Skin epidermis (tissue), 12 donors: ENCODE measurements at regions not wholly inside any gene's neighbourhood (a gene's known extent, or its start where the extent isn't known, plus 50 kb on each side); places are given as distances from the start of the nearest gene placed in this dataset.
A peak's percentile ranks its signal among the peaks of the same experiment; 100 is the strongest.
"Not testable (repeated sequence)": the region's sequence is repeated elsewhere in the genome, so short reads cannot be mapped to it uniquely, and the experiment has no call there.

Experiments used
- H3K27ac ChIP-seq, 21 experiments: fragments of 200-600 bp; sonication (generic) in 11 of 21; one replicate each; pipeline ENCODE4 v1.5.0; 2020; ENCODE audit warnings: mild to moderate bottlenecking in 3 of 21, inconsistent platforms in 2 of 21, moderate library complexity in 2 of 21
- H3K4me3 ChIP-seq, 7 experiments: fragments of 200-600 bp; sonication (generic) in 2 of 7; one replicate each; pipeline ENCODE4 v1.5.0; 2020; ENCODE audit warnings: inconsistent platforms in 2 of 7, mild to moderate bottlenecking in 2 of 7, moderate library complexity in 1 of 7

DNA sequence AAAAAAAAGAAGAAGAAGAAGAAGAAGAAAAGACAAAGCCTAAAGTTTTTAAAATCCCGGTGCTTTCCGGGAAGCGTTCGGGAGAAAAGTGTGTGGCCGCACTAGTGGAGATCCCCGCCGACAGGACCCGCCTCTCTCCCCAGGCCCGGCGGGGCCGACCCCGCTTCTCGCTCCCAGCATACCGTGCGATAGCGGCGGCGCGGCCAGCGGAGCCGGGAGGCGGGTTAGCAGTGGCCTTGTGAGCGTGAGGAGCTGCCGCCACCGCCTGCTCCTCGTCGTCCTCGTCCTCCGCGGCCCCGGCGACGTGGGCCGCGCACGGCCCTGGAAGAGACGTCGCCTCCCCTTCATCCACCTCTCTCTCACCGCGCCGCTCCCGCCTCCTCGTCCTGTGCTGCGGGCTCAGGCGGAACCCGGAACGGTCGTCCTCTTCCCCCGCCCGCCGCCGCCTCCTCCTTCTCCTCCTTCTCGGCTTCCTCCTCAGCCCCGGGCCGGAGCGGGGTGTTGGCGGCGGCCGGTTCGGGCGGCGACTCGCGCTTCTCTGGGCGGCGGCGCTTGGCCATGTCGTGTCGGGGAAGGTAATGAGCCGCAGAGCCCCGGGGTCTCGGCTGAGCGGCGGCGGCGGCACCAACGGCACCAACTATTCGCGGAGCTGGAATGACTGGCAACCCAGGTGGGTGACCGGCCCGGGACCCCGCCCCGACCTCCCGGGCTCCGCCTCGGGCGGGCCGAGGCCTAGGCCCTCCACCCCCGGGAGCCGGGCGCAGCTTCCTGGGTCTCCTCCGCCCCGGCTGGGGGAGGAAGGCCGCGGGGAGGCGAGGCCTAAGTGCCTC, 62.6 kb upstream of the CDR2 start:
- peak overlapping the region; percentile 72 to 92 (median 79) for H3K4me3 ChIP-seq
- peak overlapping the region; percentile 67 to 99 (median 97) for H3K27ac ChIP-seq

DNA sequence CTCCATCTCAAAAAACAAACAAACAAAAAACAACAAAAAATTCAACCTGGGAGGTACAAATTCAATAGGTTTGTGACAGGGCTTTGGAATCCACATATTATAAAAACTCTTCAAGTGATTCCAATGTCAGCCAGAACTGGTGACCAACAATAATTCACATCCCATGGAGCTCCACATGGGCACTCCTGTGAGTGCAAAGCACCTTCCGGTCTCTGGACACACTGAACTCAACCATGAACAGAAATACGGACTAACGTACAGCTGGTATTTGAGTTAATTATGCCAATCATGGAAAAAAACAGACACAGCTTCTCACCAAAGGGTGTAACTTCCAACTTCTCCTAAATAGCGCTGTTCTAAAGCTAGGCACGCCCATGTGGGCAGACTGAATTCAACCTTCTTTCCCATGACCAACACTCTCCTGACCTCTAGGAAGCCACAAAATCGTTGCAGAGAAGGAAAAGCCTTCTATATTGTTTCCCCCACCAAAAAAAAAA, 62.0 kb upstream of the CDR2 start:
- peak overlapping the region; percentile 67 to 99 (median 97) for H3K27ac ChIP-seq
- H3K4me3 ChIP-seq, result peak overlapping the region; percentile 72 to 92 (median 79)

DNA sequence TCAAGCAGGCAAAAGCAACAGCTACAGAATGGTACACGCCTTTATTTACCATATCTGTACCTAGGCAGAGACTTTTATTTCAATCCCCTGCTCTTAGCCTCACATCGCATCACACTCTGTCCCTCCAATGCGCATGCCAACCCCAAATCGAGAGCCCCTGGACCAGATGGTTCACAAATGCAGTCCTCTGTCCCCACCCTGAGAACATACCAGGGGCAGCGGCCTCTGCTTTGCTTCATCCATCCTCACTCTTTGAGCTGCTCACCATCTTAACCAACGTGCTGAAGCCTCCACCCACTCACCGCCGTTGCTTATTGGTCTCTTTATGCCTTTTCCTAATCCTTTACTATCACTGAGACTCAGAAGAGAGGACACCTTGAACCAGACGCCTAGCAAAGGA, 56.9 kb upstream of the CDR2 start:
- not testable (repeated sequence) for H3K27ac ChIP-seq, H3K4me3 ChIP-seq

DNA sequence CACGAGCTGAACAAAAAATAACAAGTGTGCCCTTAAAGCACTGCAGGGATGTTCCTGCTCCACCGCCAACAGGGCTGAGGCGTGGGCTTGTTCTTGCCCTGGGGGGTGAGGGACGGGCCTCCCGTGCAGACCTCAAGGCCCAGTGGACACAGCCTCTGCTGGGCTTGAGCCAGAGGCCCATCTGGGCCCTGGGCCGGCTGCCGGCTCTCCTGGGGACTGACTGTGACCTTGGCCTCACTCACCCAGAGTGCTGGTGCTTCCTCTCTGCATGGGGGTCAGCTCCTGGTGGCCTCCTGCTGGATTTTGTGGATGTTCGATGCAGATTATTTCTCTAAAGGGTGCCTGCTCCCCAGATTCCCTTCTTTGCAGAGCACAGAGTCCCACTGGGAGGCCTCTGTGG, 54.2 kb upstream of the CDR2 start:
- no peak overlapping the region for H3K4me3 ChIP-seq
- H3K27ac ChIP-seq, result no peak overlapping the region

DNA sequence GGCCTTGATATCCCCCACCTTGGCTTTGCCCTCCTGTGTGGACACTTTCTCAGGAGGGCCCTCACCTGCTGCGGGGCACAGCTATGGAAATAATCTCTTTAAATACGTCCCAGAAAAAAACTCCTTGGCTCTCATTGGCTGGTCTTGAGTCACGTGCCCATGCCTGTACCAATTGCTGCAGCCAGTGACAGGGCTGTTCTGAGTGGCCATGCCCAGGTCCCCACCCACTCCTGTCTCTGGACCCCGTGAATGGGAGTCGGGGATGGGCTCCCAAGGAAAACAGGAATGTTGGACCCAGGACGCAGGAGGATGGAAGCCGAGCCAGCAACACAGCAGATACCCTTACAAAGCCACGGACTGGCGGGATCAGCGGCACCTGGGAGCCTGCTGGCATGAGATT, 53.1 kb upstream of the CDR2 start:
- no peak overlapping the region for H3K4me3 ChIP-seq

DNA sequence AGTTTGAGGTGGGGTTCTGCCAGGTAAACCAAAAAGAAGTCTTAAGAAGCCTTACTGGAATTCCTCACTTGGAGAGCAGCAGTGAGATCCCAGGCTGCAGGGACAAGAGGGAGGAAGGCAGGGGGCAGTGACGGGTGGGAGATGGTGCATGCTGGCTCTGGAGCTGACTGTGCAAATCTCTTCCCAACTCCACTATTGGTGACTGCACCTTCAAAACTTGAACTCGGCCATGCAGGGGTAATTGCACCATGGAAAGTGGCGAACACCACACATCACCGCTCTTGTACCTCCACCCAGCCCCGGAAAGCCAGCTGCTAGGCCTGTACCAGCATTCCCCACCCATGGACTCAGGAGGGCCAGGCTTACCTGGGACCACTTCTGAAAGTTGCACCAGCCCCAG, 51.4 kb upstream of the CDR2 start:
- peak overlapping the region in 2 of 21 experiments; percentile 73 to 83 for H3K27ac ChIP-seq

More for the DNA sequence above, 53.1 kb upstream of the CDR2 start:
- H3K27ac ChIP-seq, result no peak overlapping the region

DNA sequence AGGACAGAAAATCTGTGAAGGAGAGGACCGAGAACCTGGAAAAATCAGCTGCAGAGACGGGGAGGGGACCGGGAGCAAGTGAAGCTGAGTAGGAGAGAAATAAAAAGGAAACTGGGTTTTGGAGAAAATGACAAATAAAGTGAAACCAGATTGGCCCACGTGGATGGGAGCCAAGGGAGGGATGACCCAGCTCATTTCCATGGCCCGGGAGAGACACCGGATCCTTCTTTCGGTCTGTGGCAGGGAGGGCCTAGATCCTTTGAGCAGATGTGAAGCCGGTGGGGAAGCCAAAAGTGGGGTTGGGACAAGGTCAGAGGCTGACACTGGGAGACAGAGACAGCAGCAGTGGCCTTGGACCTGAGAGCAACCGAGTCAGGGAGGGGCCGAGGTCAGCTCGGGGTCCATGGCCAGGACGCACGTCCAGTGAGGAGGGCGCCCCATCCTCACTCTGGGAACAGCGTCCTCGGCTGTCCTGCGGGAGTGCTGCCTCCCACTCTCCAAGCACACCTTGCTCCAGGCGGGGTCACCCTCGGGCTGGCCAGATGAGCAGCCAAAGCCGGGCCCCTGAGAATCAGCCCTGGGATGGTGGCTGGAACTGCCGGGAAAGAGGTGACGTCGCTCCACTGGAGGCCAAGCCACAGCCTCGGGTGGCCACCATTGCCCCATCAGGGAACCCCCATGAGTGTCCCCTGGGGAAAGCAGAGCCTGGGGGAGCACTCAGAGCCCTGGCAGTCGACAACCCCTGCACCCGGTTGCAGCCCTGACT, 50.8 kb upstream of the CDR2 start:
- Histone ChIP-seq H3K4me3 (peak overlapping the region in 2 of 7 experiments; percentile 0 to 15), H3K27ac (peak overlapping the region in 18 of 21 experiments; percentile 6 to 83 (median 70))

More for the DNA sequence above, 51.4 kb upstream of the CDR2 start:
- no peak overlapping the region for H3K4me3 ChIP-seq

DNA sequence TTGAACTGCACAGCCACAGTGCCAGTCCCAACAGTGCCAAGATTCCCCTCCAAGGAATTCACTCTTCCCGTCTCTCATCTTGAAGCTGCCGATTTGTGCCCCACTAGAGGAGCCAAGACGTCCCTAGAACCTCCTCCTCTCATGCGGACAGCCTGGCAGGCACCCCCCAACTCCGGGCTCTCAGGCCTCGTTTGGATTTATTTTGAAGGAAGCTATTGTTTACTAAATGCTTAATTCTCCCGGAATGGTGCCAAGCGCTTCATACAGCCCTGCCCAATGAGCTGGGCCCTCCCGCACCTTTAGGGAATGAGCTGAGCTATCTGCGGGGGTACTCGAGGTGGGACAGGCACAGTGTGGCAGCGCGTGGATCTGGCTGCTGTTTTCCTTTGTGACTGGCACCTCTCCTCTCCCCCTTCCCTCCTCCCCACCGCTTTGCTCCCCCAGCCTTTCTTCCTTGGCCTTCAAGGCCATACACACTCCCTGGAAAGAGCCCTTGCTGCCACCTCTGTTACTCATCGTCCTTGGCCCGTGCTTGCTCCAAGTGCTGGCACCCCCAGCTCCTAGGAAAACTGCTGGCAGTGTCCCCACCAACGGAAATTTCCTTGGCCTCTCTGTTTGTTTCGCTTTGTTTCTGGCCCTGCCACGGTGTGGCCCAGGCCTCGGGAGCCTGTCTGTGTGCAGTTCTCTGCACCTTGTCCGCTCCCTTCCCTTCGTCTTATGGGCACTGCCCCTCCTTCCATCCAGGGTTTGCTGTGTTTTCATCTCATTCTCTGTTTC, 49.9 kb upstream of the CDR2 start:
- peak overlapping the region in 18 of 21 experiments; percentile 6 to 83 (median 68) for H3K27ac ChIP-seq
- peak overlapping the region in 2 of 7 experiments; percentile 0 to 15 for H3K4me3 ChIP-seq
